GM23338 (cell line): ENCODE measurements at regions not wholly inside any gene's neighbourhood (a gene's known extent, or its start where the extent isn't known, plus 50 kb on each side); places are given as distances from the start of the nearest gene placed in this dataset.

ENCODE experiments used
- EZH2 ChIP-seq: fragments of 200-600 bp; sonication (generic); IDR thresholded peaks from one replicate; pipeline ENCODE4 v1.8.0; 2017; ENCODE audit warnings: antibody characterized with exemption, mild to moderate bottlenecking, low read depth; ENCODE audit not compliant: unreplicated experiment
- JUNB ChIP-seq: IDR thresholded peaks from one replicate; pipeline ENCODE4 v1.6.1; 2016; ENCODE audit warnings: antibody characterized with exemption; ENCODE audit not compliant: unreplicated experiment
- POLR2AphosphoS5 ChIP-seq: IDR thresholded peaks from 2 replicates; pipeline ENCODE4 v1.6.1; 2016; ENCODE audit warnings: antibody characterized with exemption, low read depth
- REST ChIP-seq: IDR thresholded peaks from one replicate; pipeline ENCODE4 v1.6.1; 2018; ENCODE audit warnings: antibody characterized with exemption; ENCODE audit not compliant: unreplicated experiment
- TF ChIP-seq, protein P1 (sequence below), 2 experiments: fragments of 200-600 bp in 1 of 2; sonication (generic) in 1 of 2; conservative IDR thresholded peaks; 2 replicates each; pipeline versions ENCODE4 v1.5.1 to v1.6.1; 2016 to 2017; ENCODE audit warnings: antibody characterized with exemption in 2 of 2, low read depth in 2 of 2, mild to moderate bottlenecking in 2 of 2, moderate library complexity in 1 of 2

- TF ChIP-seq, protein P1, sequence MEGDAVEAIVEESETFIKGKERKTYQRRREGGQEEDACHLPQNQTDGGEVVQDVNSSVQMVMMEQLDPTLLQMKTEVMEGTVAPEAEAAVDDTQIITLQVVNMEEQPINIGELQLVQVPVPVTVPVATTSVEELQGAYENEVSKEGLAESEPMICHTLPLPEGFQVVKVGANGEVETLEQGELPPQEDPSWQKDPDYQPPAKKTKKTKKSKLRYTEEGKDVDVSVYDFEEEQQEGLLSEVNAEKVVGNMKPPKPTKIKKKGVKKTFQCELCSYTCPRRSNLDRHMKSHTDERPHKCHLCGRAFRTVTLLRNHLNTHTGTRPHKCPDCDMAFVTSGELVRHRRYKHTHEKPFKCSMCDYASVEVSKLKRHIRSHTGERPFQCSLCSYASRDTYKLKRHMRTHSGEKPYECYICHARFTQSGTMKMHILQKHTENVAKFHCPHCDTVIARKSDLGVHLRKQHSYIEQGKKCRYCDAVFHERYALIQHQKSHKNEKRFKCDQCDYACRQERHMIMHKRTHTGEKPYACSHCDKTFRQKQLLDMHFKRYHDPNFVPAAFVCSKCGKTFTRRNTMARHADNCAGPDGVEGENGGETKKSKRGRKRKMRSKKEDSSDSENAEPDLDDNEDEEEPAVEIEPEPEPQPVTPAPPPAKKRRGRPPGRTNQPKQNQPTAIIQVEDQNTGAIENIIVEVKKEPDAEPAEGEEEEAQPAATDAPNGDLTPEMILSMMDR (conservative IDR thresholded peaks at IDR 0.05; ENCODE audit: low read depth in 2 of 2) = no peak
- TF ChIP-seq EZH2 (no peak), POLR2AphosphoS5 (no peak), JUNB (no peak), REST (no peak)
These were observed 196.1 kb downstream of the BMP7 start for GRCh38 chr20:57070296-57070695.
